A673 (cell line): ENCODE measurements at regions not wholly inside any gene's neighbourhood (a gene's known extent, or its start where the extent isn't known, plus 50 kb on each side); places are given as distances from the start of the nearest gene placed in this dataset.

Experiments used
- EZH2 ChIP-seq: fragments of 200-600 bp; sonication (generic); IDR thresholded peaks from 2 replicates; pipeline ENCODE4 v1.6.1; 2017; ENCODE audit warnings: borderline replicate concordance, low read depth, mild to moderate bottlenecking, mixed read lengths, antibody characterized with exemption, low read length; ENCODE audit not compliant: poor library complexity, severe bottlenecking
- TF ChIP-seq, protein P1 (sequence below): fragments of 300-800, 200-600 bp; sonication (generic); conservative IDR thresholded peaks from 2 replicates; pipeline ENCODE4 v1.5.1; 2017; ENCODE audit warnings: low read depth, mild to moderate bottlenecking, antibody characterized with exemption, low read length, moderate library complexity, mixed read lengths

DNA sequence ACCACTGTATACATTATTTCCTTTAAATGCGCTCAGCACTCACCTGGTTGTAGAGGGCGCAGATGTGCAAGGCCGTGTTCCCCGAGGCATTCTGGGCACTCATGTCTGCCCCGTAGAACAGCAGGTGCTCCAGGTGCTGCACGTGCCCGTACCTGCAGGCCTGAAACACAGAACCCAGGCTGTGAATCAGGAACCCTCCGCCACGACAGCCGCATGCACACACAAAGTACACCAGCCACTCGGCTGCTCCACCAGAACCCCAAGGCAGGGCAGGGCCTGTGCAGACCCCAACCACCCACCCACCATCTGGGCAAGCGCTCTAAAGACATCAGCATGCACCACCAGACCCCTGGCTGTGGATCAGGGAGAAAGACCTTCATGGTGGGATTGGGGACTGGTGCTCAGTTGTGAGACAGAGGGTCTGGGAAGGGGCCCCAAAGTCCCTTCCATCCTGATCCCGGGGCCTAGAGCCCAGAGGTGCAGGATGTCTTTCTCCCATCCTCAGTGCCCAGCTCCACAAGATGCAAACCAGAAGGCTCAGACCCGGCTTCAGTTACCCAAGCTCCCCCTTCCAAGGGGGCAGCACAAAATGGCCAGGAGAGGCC lies 177.2 kb downstream of the SHANK2 start:
- TF ChIP-seq EZH2: no peak
- TF ChIP-seq, protein P1, sequence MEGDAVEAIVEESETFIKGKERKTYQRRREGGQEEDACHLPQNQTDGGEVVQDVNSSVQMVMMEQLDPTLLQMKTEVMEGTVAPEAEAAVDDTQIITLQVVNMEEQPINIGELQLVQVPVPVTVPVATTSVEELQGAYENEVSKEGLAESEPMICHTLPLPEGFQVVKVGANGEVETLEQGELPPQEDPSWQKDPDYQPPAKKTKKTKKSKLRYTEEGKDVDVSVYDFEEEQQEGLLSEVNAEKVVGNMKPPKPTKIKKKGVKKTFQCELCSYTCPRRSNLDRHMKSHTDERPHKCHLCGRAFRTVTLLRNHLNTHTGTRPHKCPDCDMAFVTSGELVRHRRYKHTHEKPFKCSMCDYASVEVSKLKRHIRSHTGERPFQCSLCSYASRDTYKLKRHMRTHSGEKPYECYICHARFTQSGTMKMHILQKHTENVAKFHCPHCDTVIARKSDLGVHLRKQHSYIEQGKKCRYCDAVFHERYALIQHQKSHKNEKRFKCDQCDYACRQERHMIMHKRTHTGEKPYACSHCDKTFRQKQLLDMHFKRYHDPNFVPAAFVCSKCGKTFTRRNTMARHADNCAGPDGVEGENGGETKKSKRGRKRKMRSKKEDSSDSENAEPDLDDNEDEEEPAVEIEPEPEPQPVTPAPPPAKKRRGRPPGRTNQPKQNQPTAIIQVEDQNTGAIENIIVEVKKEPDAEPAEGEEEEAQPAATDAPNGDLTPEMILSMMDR: no peak
